ENCODE measurements at regions not wholly inside any gene's neighbourhood (a gene's known extent, or its start where the extent isn't known, plus 50 kb on each side); places are given as distances from the start of the nearest gene placed in this dataset.

DNA sequence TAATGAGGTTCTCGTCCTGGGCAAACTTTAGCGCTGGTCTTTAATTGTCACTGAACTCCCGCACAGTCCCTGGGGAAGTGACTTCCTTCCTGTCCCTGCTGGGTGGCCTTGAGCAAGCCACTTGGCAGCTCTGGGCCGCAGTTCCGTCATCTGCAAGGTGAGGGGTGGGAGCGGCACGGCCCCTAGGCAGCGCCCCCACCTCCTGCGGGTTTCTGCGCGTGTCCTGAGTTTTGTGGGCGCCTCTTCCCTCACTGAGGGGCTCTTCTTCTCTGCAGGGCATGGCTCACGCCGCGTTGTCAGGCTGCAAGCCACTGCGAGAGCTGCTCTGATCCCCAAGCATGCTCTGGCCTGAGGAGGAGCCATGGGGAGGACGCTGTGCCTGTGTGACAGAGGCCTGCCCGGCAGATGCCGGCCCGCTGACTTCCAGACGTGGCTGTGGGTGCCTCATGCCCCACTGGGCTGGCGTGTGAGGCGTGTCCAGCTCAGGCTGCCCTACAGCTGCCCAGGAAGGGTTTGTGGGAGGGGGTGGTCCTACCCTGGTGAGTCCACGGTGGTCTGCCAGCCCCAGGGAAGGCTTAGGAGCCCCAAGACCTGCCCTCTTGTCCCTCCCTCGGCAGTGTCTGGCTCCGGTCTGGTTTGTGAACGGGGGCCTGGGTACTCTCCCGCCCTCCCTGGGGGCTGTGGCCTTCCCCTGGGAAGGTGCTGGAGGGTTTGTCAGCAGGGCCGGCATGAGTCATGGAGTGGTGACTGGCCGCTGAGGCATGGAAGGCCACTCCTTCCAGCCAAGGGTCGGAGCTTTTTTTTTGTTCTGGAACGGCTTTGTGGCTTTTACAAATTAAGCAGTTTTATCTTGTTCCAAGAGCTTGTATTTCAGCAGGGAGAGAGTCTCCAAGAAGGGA lies 182.0 kb downstream of the SEC14L1 start:
- Mint-ChIP-seq H3K9me3 (peaks cover 3% of the 10 kb centered on the region), H3K27ac (peak overlapping the region; percentile 96), H3K27me3 (no peaks in the 10 kb centered on the region), H3K36me3 (ENCODE audit: low read depth) (peaks cover 3% of the 10 kb centered on the region), H3K4me3 (peak overlapping the region; percentile 92), H3K4me1 (peaks cover 96% of the 10 kb centered on the region)
- DNase-seq (peak; percentile 94), ATAC-seq (ENCODE audit: low read depth) (peak; percentile 60)
- intact Hi-C loops (cut with micrococcal nuclease), result loop anchor here (1.0 to 10.0 kb wide), 6 partner anchors 18 to 810 kb away; partner anchors contain the start of genes MFSD11, SRSF2, TMC8 and TNRC6C
- ChIA-PET POLR2A (interaction anchor here (0.6 to 7.3 kb wide), 45 partner anchors 9 to 1567 kb away, joined by 3 to 87 read pairs (median 5); partner anchors contain the start of genes SEC14L1 and TNRC6C), CTCF (interaction anchor here (0.8 to 1.8 kb wide), 6 partner anchors 42 to 137 kb away, joined by 3 to 8 read pairs (median 4); no protein-coding TSS in a partner anchor)
- TF ChIP-seq, protein P1, sequence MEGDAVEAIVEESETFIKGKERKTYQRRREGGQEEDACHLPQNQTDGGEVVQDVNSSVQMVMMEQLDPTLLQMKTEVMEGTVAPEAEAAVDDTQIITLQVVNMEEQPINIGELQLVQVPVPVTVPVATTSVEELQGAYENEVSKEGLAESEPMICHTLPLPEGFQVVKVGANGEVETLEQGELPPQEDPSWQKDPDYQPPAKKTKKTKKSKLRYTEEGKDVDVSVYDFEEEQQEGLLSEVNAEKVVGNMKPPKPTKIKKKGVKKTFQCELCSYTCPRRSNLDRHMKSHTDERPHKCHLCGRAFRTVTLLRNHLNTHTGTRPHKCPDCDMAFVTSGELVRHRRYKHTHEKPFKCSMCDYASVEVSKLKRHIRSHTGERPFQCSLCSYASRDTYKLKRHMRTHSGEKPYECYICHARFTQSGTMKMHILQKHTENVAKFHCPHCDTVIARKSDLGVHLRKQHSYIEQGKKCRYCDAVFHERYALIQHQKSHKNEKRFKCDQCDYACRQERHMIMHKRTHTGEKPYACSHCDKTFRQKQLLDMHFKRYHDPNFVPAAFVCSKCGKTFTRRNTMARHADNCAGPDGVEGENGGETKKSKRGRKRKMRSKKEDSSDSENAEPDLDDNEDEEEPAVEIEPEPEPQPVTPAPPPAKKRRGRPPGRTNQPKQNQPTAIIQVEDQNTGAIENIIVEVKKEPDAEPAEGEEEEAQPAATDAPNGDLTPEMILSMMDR (IDR thresholded peaks at IDR 0.05), result no peak

DNA sequence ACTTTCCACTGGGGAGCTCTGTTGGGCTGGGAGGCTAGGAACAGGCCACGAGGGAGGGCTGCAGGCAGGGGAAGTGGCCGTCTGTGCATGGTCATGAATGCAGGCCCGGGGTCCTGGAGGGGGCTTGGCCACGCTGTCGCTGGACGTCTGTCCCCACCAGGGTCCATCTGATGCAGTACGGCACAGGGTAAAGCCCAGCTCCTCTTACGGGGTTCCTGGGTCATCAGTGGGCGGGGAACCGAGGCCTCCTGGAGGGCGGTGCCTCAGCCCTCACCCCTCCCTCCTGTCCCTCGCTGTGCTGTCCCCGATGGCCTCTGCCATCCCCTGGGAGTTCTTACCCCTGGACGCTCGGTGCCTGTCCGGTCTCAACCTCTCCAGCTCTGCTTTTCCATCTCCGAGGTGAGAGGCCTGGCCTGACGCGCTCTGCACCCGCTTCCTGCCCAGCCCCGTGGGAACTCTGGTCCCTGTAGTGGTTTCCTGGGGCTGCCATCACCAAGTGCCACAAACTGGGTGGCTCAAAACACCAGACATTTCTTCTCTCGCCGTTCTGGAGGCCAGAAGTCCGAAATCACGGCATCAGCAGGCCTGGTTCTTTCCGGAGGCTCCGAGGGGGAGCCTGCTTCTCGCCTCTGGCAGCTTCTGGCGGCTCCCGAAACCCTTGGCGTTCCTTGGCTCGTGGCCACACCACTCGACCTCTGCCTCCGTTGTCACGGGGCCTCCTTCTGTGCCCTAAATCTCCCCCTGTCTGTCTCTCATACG lies 182.8 kb downstream of the SEC14L1 start:
- ATAC-seq (ENCODE audit: low read depth) (peak; percentile 10), DNase-seq (no peak)
- H3K36me3 Mint-ChIP-seq (ENCODE audit: low read depth), result peaks cover 3% of the 10 kb centered on the region
- ChIA-PET CTCF (interaction anchor here (0.8 to 1.8 kb wide), 5 partner anchors 43 to 136 kb away, joined by 3 to 8 read pairs (median 4); no protein-coding TSS in a partner anchor), POLR2A (interaction anchor here (0.6 to 7.3 kb wide), 48 partner anchors 8 to 1567 kb away, joined by 3 to 87 read pairs (median 6); partner anchors contain the start of genes SEC14L1 and TNRC6C)
- peaks cover 3% of the 10 kb centered on the region for H3K9me3 Mint-ChIP-seq
- intact Hi-C loops (cut with micrococcal nuclease), result loop anchor here (1.0 to 10.0 kb wide), 6 partner anchors 19 to 809 kb away; partner anchors contain the start of genes MFSD11, SRSF2, TMC8 and TNRC6C
- peaks cover 97% of the 10 kb centered on the region for H3K4me1 Mint-ChIP-seq
- no peaks in the 10 kb centered on the region for H3K27me3 Mint-ChIP-seq
- peak overlapping the region; percentile 92 for H3K4me3 Mint-ChIP-seq
- TF ChIP-seq, protein P1 (IDR thresholded peaks at IDR 0.05), result no peak
- H3K27ac Mint-ChIP-seq, result peak overlapping the region; percentile 96

- intact Hi-C loops (cut with micrococcal nuclease), result loop anchor here (5.0 to 10.0 kb wide), 4 partner anchors 561 to 808 kb away; partner anchors contain the start of genes MFSD11, SRSF2, TMC8 and TNRC6C
- H3K27me3 Mint-ChIP-seq, result no peaks in the 10 kb centered on the region
- peak overlapping the region; percentile 96 for H3K27ac Mint-ChIP-seq
- ChIA-PET CTCF (no interaction called here), POLR2A (interaction anchor here (0.9 to 7.3 kb wide), 22 partner anchors 9 to 634 kb away, joined by 3 to 87 read pairs (median 12); partner anchors contain the start of genes SEC14L1 and TNRC6C)
- TF ChIP-seq, protein P1 (IDR thresholded peaks at IDR 0.05), result no peak
- peaks cover 3% of the 10 kb centered on the region for H3K9me3 Mint-ChIP-seq
- H3K36me3 Mint-ChIP-seq (ENCODE audit: low read depth), result peaks cover 3% of the 10 kb centered on the region
- peak overlapping the region; percentile 92 for H3K4me3 Mint-ChIP-seq
- H3K4me1 Mint-ChIP-seq, result peaks cover 97% of the 10 kb centered on the region
- no peak for DNase-seq
- ATAC-seq (ENCODE audit: low read depth), result no peak
Observed at GRCh38 chr17:77324227-77324626, 183.5 kb downstream of the SEC14L1 start.

DNA sequence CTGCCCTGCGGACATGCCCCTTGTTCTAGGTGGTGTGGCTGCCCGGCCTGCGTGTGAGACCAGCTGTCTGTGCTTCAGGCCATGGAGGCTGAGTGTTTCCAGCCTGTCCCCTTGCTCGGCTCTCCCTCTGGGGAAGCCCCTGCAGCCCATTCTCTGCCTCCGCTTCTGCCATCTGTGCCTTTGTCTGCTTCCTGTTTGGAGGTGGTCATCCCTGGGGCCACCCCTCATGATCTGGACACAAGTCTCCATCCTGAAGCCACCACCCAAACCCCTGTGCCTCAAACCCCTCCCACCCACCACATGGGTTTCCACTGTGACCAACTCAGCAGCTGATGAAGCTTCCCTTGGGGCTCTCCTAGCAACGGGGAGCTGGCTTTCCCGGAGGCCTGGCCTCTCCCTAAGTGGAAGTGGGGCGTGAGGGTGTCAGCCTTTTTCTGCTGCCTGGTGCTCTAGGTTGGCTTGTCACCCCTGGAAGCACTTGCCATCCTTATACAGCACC lies 184.9 kb downstream of the SEC14L1 start:
- intact Hi-C loops (cut with micrococcal nuclease), result loop anchor here (1.0 to 10.0 kb wide), 7 partner anchors 44 to 559 kb away; partner anchors contain the start of gene SEC14L1
- TF ChIP-seq, protein P1 (IDR thresholded peaks at IDR 0.05), result no peak
- Mint-ChIP-seq H3K4me3 (peak overlapping the region; percentile 92), H3K27me3 (no peaks in the 10 kb centered on the region), H3K27ac (peak overlapping the region; percentile 96), H3K4me1 (peaks cover 88% of the 10 kb centered on the region), H3K36me3 (ENCODE audit: low read depth) (peaks cover 3% of the 10 kb centered on the region), H3K9me3 (peaks cover 3% of the 10 kb centered on the region)
- DNase-seq (no peak), ATAC-seq (ENCODE audit: low read depth) (peak; percentile 6)
- ChIA-PET POLR2A (interaction anchor here (0.5 to 7.3 kb wide), 39 partner anchors 13 to 1054 kb away, joined by 3 to 87 read pairs (median 6); partner anchors contain the start of genes SEC14L1 and TNRC6C), CTCF (interaction anchor here (0.6 to 2.8 kb wide), 8 partner anchors 15 to 239 kb away, joined by 3 to 17 read pairs (median 4); no protein-coding TSS in a partner anchor)

Data from activated B cell treated with CpG ODN at 0.5 μM for 24 hours (primary cell).